Caco-2 (cell line): ENCODE measurements at regions not wholly inside any gene's neighbourhood (a gene's known extent, or its start where the extent isn't known, plus 50 kb on each side); places are given as distances from the start of the nearest gene placed in this dataset.

ENCODE experiments used
- BruUV-seq: library from RNA; stranded (reverse); fragments of 400-500 nt; replicated peaks from 2 replicates; lab custom pipeline; 2021; lab: Mats Ljungman, UMichigan
- CTCF ChIA-PET: fragments of 300-600 bp; sonication (Branson Sonifier 250); formaldehyde crosslinking; loops from one replicate; lab custom pipeline; 2022; ENCODE audit warnings: antibody characterized with exemption; lab: Charles Lee
- POLR2A ChIA-PET: fragments of 300-600 bp; sonication (Branson Sonifier 250); formaldehyde crosslinking; loops from one replicate; lab custom pipeline; 2022; ENCODE audit warnings: antibody characterized with exemption; lab: Charles Lee
- DNase-seq, 2 experiments: peaks; one replicate each; pipeline versions ENCODE4 v3.0.0 to v3.0.0-alpha.2; 2020 to 2022
- H3K27me3 ChIP-seq: replicated peaks from 2 replicates; pipeline ENCODE4 v1.6.0; 2011; ENCODE audit warnings: low read length; ENCODE audit not compliant: control insufficient read depth, insufficient read depth
- H3K36me3 ChIP-seq: 2 replicates; pipeline ENCODE4 v1.5.1; 2011; ENCODE audit warnings: low read length; ENCODE audit not compliant: control insufficient read depth, insufficient read depth
- H3K4me1 ChIP-seq: fragments of 250-450 bp; sonication (Bioruptor Pico); 2 replicates; pipeline ENCODE4 v1.5.1; 2020; ENCODE audit warnings: mild to moderate bottlenecking
- H3K4me3 ChIP-seq: 2 replicates; pipeline ENCODE4 v1.5.1; 2011; ENCODE audit warnings: low read depth, mild to moderate bottlenecking, control low read depth, low read length
- H3K9me3 ChIP-seq: fragments of 250-450 bp; sonication (Bioruptor Pico); 2 replicates; pipeline ENCODE4 v1.5.1; 2020; ENCODE audit warnings: mild to moderate bottlenecking, moderate library complexity
- H3K27ac Mint-ChIP-seq: one replicate; pipeline ENCODE4 v1.8.0; 2022; ENCODE audit warnings: mixed read lengths; ENCODE audit not compliant: unreplicated experiment
- H3K27me3 Mint-ChIP-seq: one replicate; pipeline ENCODE4 v1.8.0; 2022; ENCODE audit warnings: mixed read lengths; ENCODE audit not compliant: insufficient read depth, unreplicated experiment
- H3K36me3 Mint-ChIP-seq: one replicate; pipeline ENCODE4 v1.8.0; 2022; ENCODE audit warnings: mild to moderate bottlenecking, mixed read lengths; ENCODE audit not compliant: insufficient read depth, unreplicated experiment
- H3K4me1 Mint-ChIP-seq: one replicate; pipeline ENCODE4 v1.8.0; 2022; ENCODE audit warnings: low read depth, mixed read lengths; ENCODE audit not compliant: unreplicated experiment
- H3K4me3 Mint-ChIP-seq: one replicate; pipeline ENCODE4 v1.8.0; 2022; ENCODE audit warnings: mild to moderate bottlenecking, moderate library complexity, mixed read lengths; ENCODE audit not compliant: unreplicated experiment
- H3K9me3 Mint-ChIP-seq: one replicate; pipeline ENCODE4 v1.8.0; 2022; ENCODE audit warnings: mixed read lengths; ENCODE audit not compliant: unreplicated experiment
- intact Hi-C: fragments of 100-400 bp; cut with micrococcal nuclease; formaldehyde crosslinking; loops from one replicate; pipeline ENCODE4 v1.10.0; 2022; ENCODE audit not compliant: unreplicated experiment
- TF ChIP-seq, protein P1 (sequence below), 2 experiments: fragments of 200-600 bp in 1 of 2; IDR thresholded peaks; 1 replicate in 1 of 2; 2 replicates in 1 of 2; pipeline versions ENCODE4 v1.5.1 to v1.8.0; 2011 to 2022; ENCODE audit warnings: antibody characterized with exemption in 1 of 2, control low read depth in 1 of 2, inconsistent platforms in 1 of 2, low read depth in 1 of 2, low read length in 1 of 2, mild to moderate bottlenecking in 1 of 2, moderate library complexity in 1 of 2; ENCODE audit not compliant: insufficient read depth in 1 of 2, severe bottlenecking in 1 of 2, unreplicated experiment in 1 of 2

DNA sequence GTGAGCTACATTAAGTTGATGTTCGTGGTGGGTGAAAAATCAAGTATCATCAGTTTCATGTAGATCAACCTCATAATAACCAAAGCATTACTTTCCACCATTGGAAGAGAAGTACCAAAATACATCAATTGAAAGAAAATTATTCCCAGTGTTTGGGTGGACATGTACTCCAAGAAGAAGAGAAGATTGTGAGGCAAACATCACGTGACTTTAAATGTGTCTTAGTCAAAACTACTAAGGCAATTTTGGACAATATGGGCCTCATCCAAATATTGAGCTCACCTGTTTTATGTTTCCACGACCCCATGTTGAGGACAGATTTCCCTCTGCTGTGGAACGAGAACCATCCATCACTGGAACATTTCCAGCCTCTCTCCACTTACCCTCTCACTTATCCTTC, 303.0 kb upstream of the LMCD1 start:
- no peak overlapping the region for H3K4me3 Mint-ChIP-seq
- ChIA-PET POLR2A (no interaction called here), CTCF (no interaction called here)
- H3K27ac Mint-ChIP-seq, result no peak overlapping the region
- Histone ChIP-seq H3K4me3 (no peak overlapping the region), H3K27me3 (no peaks in the 10 kb centered on the region), H3K36me3 (no peaks in the 10 kb centered on the region), H3K4me1 (no peaks in the 10 kb centered on the region), H3K9me3 (no peaks in the 10 kb centered on the region)
- intact Hi-C loops, result no loop called here
- no peaks in the 10 kb centered on the region for H3K4me1 Mint-ChIP-seq
- DNase-seq, result no peak
- no peaks in the 10 kb centered on the region for H3K9me3 Mint-ChIP-seq
- no peaks in the 10 kb centered on the region for H3K36me3 Mint-ChIP-seq
- TF ChIP-seq, protein P1, sequence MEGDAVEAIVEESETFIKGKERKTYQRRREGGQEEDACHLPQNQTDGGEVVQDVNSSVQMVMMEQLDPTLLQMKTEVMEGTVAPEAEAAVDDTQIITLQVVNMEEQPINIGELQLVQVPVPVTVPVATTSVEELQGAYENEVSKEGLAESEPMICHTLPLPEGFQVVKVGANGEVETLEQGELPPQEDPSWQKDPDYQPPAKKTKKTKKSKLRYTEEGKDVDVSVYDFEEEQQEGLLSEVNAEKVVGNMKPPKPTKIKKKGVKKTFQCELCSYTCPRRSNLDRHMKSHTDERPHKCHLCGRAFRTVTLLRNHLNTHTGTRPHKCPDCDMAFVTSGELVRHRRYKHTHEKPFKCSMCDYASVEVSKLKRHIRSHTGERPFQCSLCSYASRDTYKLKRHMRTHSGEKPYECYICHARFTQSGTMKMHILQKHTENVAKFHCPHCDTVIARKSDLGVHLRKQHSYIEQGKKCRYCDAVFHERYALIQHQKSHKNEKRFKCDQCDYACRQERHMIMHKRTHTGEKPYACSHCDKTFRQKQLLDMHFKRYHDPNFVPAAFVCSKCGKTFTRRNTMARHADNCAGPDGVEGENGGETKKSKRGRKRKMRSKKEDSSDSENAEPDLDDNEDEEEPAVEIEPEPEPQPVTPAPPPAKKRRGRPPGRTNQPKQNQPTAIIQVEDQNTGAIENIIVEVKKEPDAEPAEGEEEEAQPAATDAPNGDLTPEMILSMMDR (IDR thresholded peaks at IDR 0.05; ENCODE audit: insufficient read depth in 1 of 2, low read depth in 1 of 2, low read length in 1 of 2, severe bottlenecking in 1 of 2, unreplicated experiment in 1 of 2), result no peak
- no TSS peak for BruUV-seq
- no peaks in the 10 kb centered on the region for H3K27me3 Mint-ChIP-seq

DNA sequence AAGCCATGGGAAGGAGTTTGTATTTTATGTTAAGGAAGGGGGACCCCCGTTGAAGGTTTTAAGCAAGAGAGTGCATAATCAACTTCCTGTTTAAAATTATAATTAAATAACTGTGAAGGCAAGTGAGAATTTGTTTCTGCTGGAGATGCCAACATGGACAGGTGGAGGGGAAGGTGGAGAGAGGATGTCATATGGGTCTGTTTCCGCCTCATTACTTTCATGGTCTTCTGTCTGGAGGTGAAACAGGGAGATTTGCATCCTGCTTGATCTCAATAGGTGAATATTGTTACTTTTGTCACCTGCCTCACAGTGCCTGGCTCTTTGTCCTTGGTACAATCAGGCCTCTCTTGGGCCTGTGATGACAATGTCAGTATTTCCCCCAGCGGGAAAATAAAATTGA, 300.6 kb upstream of the LMCD1 start:
- Mint-ChIP-seq H3K4me3 (no peak overlapping the region), H3K27me3 (peaks cover 2% of the 10 kb centered on the region), H3K36me3 (no peaks in the 10 kb centered on the region), H3K27ac (no peak overlapping the region), H3K9me3 (no peaks in the 10 kb centered on the region), H3K4me1 (no peaks in the 10 kb centered on the region)
- H3K4me3 ChIP-seq, result no peak overlapping the region
- TF ChIP-seq, protein P1 (IDR thresholded peaks at IDR 0.05; ENCODE audit: insufficient read depth in 1 of 2, low read depth in 1 of 2, low read length in 1 of 2, severe bottlenecking in 1 of 2, unreplicated experiment in 1 of 2), result no peak
- no peaks in the 10 kb centered on the region for H3K9me3 ChIP-seq
- BruUV-seq, result no TSS peak
- intact Hi-C loops, result no loop called here
- H3K4me1 ChIP-seq, result no peaks in the 10 kb centered on the region
- CTCF ChIA-PET, result no interaction called here
- H3K36me3 ChIP-seq, result no peaks in the 10 kb centered on the region
- no peak for DNase-seq
- H3K27me3 ChIP-seq, result no peaks in the 10 kb centered on the region; the same call in 1 of the 2 replicates
- POLR2A ChIA-PET, result no interaction called here

DNA sequence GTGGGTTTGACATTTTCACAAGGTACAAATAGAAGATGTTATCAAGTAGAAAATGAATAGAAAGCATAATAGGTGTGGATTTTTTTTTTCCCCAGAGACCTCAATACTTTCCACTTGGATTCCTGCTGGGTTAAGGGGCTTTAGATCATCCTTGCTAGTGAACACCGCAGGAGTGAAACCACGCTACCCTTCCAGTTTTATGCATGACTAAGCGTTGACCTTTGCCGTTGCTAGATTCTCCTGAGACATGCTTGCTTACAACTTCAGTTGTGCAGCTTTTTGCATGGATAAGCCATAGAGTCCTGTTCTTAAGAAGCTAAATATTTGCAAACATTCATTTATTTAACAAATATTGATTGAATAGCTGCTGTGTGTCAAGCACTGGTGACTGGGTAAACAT, 299.7 kb upstream of the LMCD1 start:
- intact Hi-C loops, result no loop called here
- Mint-ChIP-seq H3K4me1 (no peaks in the 10 kb centered on the region), H3K36me3 (no peaks in the 10 kb centered on the region), H3K4me3 (no peak overlapping the region), H3K9me3 (no peaks in the 10 kb centered on the region), H3K27me3 (peaks cover 3% of the 10 kb centered on the region), H3K27ac (no peak overlapping the region)
- ChIA-PET CTCF (no interaction called here), POLR2A (no interaction called here)
- TF ChIP-seq, protein P1 (IDR thresholded peaks at IDR 0.05; ENCODE audit: insufficient read depth in 1 of 2, low read depth in 1 of 2, low read length in 1 of 2, severe bottlenecking in 1 of 2, unreplicated experiment in 1 of 2), result no peak
- DNase-seq, result no peak
- Histone ChIP-seq H3K4me1 (no peaks in the 10 kb centered on the region), H3K36me3 (no peaks in the 10 kb centered on the region), H3K9me3 (no peaks in the 10 kb centered on the region), H3K27me3 (no peaks in the 10 kb centered on the region; the same call in 1 of the 2 replicates), H3K4me3 (no peak overlapping the region)
- no TSS peak for BruUV-seq
